ENCODE measurements at regions not wholly inside any gene's neighbourhood (a gene's known extent, or its start where the extent isn't known, plus 50 kb on each side); places are given as distances from the start of the nearest gene placed in this dataset.
"Not testable (repeated sequence)": the region's sequence is repeated elsewhere in the genome, so short reads cannot be mapped to it uniquely, and the experiment has no call there.

- H3K27ac Mint-ChIP-seq, result no peak overlapping the region
- 93 to 97% methylated on average over 11 to 14 of the region's 14 CpGs for WGBS, 2 experiments (ENCODE audit: insufficient coverage in 1 of 2, insufficient read length in 1 of 2)
These were observed 81.4 kb upstream of the ID2 start for GRCh38 chr2:8600456-8600855.

GRCh38 chr2:8602809-8603208 is 79.0 kb upstream of the ID2 start:
- no peaks in the 10 kb centered on the region for H3K36me3 ChIP-seq (ENCODE audit: control insufficient read depth, insufficient read depth, low read length)
- Mint-ChIP-seq H3K27ac (no peak overlapping the region), H3K27me3 (ENCODE audit: insufficient read depth) (peaks cover 20% of the 10 kb centered on the region), H3K36me3 (ENCODE audit: low read depth) (no peaks in the 10 kb centered on the region), H3K4me1 (no peaks in the 10 kb centered on the region), H3K9me3 (no peaks in the 10 kb centered on the region), H3K4me3 (no peak overlapping the region)
- no peak overlapping the region for H3K27ac ChIP-seq (ENCODE audit: low read depth, low read length)
- no peaks in the 10 kb centered on the region for H3K9me3 ChIP-seq (ENCODE audit: control insufficient read depth, low read length)
- H3K27me3 ChIP-seq (ENCODE audit: control insufficient read depth, insufficient read depth, low read length, poor library complexity, severe bottlenecking), result no peaks in the 10 kb centered on the region
- 97 to 100% methylated on average over 1 to 3 of the region's 3 CpGs for whole genome bisulfite sequencing, 2 experiments (ENCODE audit: insufficient coverage in 1 of 2, insufficient read length in 1 of 2)
- no peak overlapping the region for H3K9ac ChIP-seq (ENCODE audit: extremely low read depth, low read length, poor library complexity, severe bottlenecking)
- no peak for TF ChIP-seq CTCF (conservative IDR thresholded peaks at IDR 0.05)
- H3K4me1 ChIP-seq (ENCODE audit: control insufficient read depth, insufficient read depth, low read length), result no peaks in the 10 kb centered on the region
- no peak overlapping the region for H3K4me3 ChIP-seq (ENCODE audit: low read length)
- DNase-seq, result no peak

More at GRCh38 chr2:8600456-8600855, 81.4 kb upstream of the ID2 start:
- DNase-seq, result peak; percentile 28
- no peaks in the 10 kb centered on the region for H3K9me3 Mint-ChIP-seq
- no peaks in the 10 kb centered on the region for H3K4me1 Mint-ChIP-seq
- peaks cover 4% of the 10 kb centered on the region for H3K27me3 Mint-ChIP-seq (ENCODE audit: insufficient read depth)
- no peaks in the 10 kb centered on the region for H3K4me1 ChIP-seq (ENCODE audit: control insufficient read depth, insufficient read depth, low read length)
- no peak overlapping the region for H3K9ac ChIP-seq (ENCODE audit: extremely low read depth, low read length, poor library complexity, severe bottlenecking)
- TF ChIP-seq CTCF (conservative IDR thresholded peaks at IDR 0.05), result no peak
- H3K36me3 ChIP-seq (ENCODE audit: control insufficient read depth, insufficient read depth, low read length), result no peaks in the 10 kb centered on the region
- H3K36me3 Mint-ChIP-seq (ENCODE audit: low read depth), result no peaks in the 10 kb centered on the region
- H3K4me3 Mint-ChIP-seq, result no peak overlapping the region
- H3K9me3 ChIP-seq (ENCODE audit: control insufficient read depth, low read length), result no peaks in the 10 kb centered on the region
- H3K4me3 ChIP-seq (ENCODE audit: low read length), result no peak overlapping the region
- no peak overlapping the region for H3K27ac ChIP-seq (ENCODE audit: low read depth, low read length)
- no peaks in the 10 kb centered on the region for H3K27me3 ChIP-seq (ENCODE audit: control insufficient read depth, insufficient read depth, low read length, poor library complexity, severe bottlenecking)

- 99% methylated on average over 4 of the region's 4 CpGs; no CpG with 5 or more reads in 1 of the 2 experiments for WGBS, 2 experiments (ENCODE audit: insufficient coverage in 1 of 2, insufficient read length in 1 of 2)
- not testable (repeated sequence) for H3K4me1 ChIP-seq (ENCODE audit: control insufficient read depth, insufficient read depth, low read length)
These were observed 78.5 kb upstream of the ID2 start for GRCh38 chr2:8603356-8603755.

DNA sequence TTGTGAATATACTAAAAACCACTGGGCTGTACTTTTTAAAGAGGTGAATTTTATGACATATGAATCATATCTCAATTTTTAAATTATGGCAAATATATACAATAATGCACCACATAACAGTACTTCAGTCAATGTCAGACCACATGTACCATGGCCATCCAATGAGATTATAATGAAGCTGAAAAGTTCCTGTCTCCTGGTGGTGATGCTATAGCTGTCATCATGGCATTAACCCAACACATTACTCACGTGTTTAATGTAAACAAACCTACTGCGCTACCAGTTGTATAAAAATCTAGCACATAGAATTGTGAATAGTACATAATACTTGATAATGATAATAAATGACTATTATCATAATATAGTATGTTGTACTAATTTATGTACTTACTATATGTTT is 77.6 kb upstream of the ID2 start:
- no peaks in the 10 kb centered on the region for H3K27me3 ChIP-seq (ENCODE audit: control insufficient read depth, insufficient read depth, low read length, poor library complexity, severe bottlenecking)
- Mint-ChIP-seq H3K4me1 (peaks cover 5% of the 10 kb centered on the region), H3K36me3 (ENCODE audit: low read depth) (no peaks in the 10 kb centered on the region), H3K4me3 (no peak overlapping the region), H3K9me3 (no peaks in the 10 kb centered on the region), H3K27me3 (ENCODE audit: insufficient read depth) (peaks cover 33% of the 10 kb centered on the region), H3K27ac (no peak overlapping the region)
- H3K4me3 ChIP-seq (ENCODE audit: low read length), result no peak overlapping the region
- no peak for TF ChIP-seq CTCF (conservative IDR thresholded peaks at IDR 0.05)
- no peak for DNase-seq
- H3K9ac ChIP-seq (ENCODE audit: extremely low read depth, low read length, poor library complexity, severe bottlenecking), result no peak overlapping the region
- no peaks in the 10 kb centered on the region for H3K9me3 ChIP-seq (ENCODE audit: control insufficient read depth, low read length)
- H3K27ac ChIP-seq (ENCODE audit: low read depth, low read length), result no peak overlapping the region
- no peaks in the 10 kb centered on the region for H3K36me3 ChIP-seq (ENCODE audit: control insufficient read depth, insufficient read depth, low read length)
- peaks cover 4% of the 10 kb centered on the region for H3K4me1 ChIP-seq (ENCODE audit: control insufficient read depth, insufficient read depth, low read length)
- WGBS, 2 experiments (ENCODE audit: insufficient coverage in 1 of 2, insufficient read length in 1 of 2), result no CpG with 5 or more reads among the region's 2 CpGs

More at GRCh38 chr2:8603356-8603755, 78.5 kb upstream of the ID2 start:
- not testable (repeated sequence) for H3K9me3 ChIP-seq (ENCODE audit: control insufficient read depth, low read length); H3K27me3 ChIP-seq (ENCODE audit: control insufficient read depth, insufficient read depth, low read length, poor library complexity, severe bottlenecking); DNase-seq; H3K4me3 Mint-ChIP-seq; H3K36me3 Mint-ChIP-seq (ENCODE audit: low read depth); H3K36me3 ChIP-seq (ENCODE audit: control insufficient read depth, insufficient read depth, low read length); H3K9me3 Mint-ChIP-seq; H3K27ac Mint-ChIP-seq; H3K4me3 ChIP-seq (ENCODE audit: low read length); H3K27ac ChIP-seq (ENCODE audit: low read depth, low read length); H3K4me1 Mint-ChIP-seq; H3K9ac ChIP-seq (ENCODE audit: extremely low read depth, low read length, poor library complexity, severe bottlenecking)
- peaks cover 26% of the 10 kb centered on the region for H3K27me3 Mint-ChIP-seq (ENCODE audit: insufficient read depth)

Measured in endodermal cell (in vitro differentiated cells).